Pancreas (tissue), 10 donors: ENCODE measurements at regions not wholly inside any gene's neighbourhood (a gene's known extent, or its start where the extent isn't known, plus 50 kb on each side); places are given as distances from the start of the nearest gene placed in this dataset.

Experiments
- ATAC-seq, 4 donors: fragments of 200-7000 bp; cut with Tn5 transposase; one replicate each; pipeline versions ENCODE4 v1.8.0 to v1.9.1; 2020; ENCODE audit warnings: mild to moderate bottlenecking in 4 of 4, moderate library complexity in 4 of 4
- DNase-seq, 6 donors: peaks; one replicate each; pipeline ENCODE4 v3.0.0-alpha.2; 2020
- FAIRE-seq: peaks from 2 replicates; lab custom pipeline; 2012; peaks lifted over from hg19 to GRCh38; lab: Jason Lieb, UNC
- H3K27ac ChIP-seq, 4 donors: fragments of 200-600 bp; sonication (generic); 1 replicate in 3 of 4; 2 replicates in 1 of 4; pipeline versions ENCODE4 v1.5.0 to v1.8.0; 2020
- H3K27me3 ChIP-seq, 4 donors: fragments of 200-600 bp; one replicate each; pipeline ENCODE4 v1.8.0; 2021
- H3K36me3 ChIP-seq, 3 donors: fragments of 200-600 bp; sonication (generic) in 1 of 3; one replicate each; pipeline versions ENCODE4 v1.5.0 to v1.8.0; 2020 to 2021
- H3K4me1 ChIP-seq, 3 donors: fragments of 200-600 bp; one replicate each; pipeline ENCODE4 v1.8.0; 2021
- H3K4me3 ChIP-seq, 4 donors: fragments of 200-600 bp; sonication (generic) in 2 of 4; one replicate each; pipeline versions ENCODE4 v1.5.0 to v1.8.0; 2020 to 2021
- H3K9me3 ChIP-seq, 4 donors: fragments of 200-600 bp; one replicate each; pipeline ENCODE4 v1.8.0; 2021
- CTCF ChIP-seq, 4 donors: fragments of 200-600 bp; sonication (generic) in 3 of 4; IDR thresholded peaks; one replicate each; pipeline versions ENCODE4 v1.5.0 to v1.8.0; 2021; ENCODE audit warnings: antibody characterized with exemption in 4 of 4
- WGBS, 2 donors: extraction: QIAGEN DNeasy Blood & Tissue Kit; methylation state at CpG; one replicate each; pipeline ENCODE4 v1.1.7; 2013; 5-methylcytosine and 5-hydroxymethylcytosine counted together
- intact Hi-C, 3 donors: fragments of 100-400 bp; cut with DNase I; formaldehyde crosslinking; loops; one replicate each; pipeline versions ENCODE4 v1.11.1 to v1.14.2; 2022
- donor health status: healthy with polysubstance abuse.
- donor health status: DM: no; HTN: no; CAD: no; lungs with moderate emphysema.
- donor health status: DM: no; HTN: no; CAD: no.
- donor health status: control.
- donor health status: control.
- donor health status: Bipolar disorder and iron deficiency.
- donor health status: DM: yes; HTN: yes; CAD: no.
- donor health status: DM: no; HTN: no; CAD: no.
- donor health status: DM: no; HTN: no; CAD: no.
- donor health status: DM: yes; HTN: yes; CAD: no.

- Histone ChIP-seq H3K4me1 (no peaks in the 10 kb centered on the region), H3K9me3 (no peaks in the 10 kb centered on the region), H3K27ac (no peak overlapping the region), H3K27me3 (no peaks in the 10 kb centered on the region), H3K36me3 (no peaks in the 10 kb centered on the region), H3K4me3 (no peak overlapping the region)
- WGBS, 2 donors, result 88 to 90% methylated on average over 1 of the region's 1 CpG
- FAIRE-seq, result no peak
- ATAC-seq, result no peak
- DNase-seq, result no peak
- intact Hi-C loops, result no loop called here
- TF ChIP-seq CTCF (IDR thresholded peaks at IDR 0.05), result no peak
Measured at GRCh38 chr18:27854631-27855030, 322.3 kb downstream of the CDH2 start.

GRCh38 chr18:27848336-27848735, 328.6 kb downstream of the CDH2 start:
- no peaks in the 10 kb centered on the region for H3K36me3 ChIP-seq
- no peak overlapping the region for H3K4me3 ChIP-seq
- no peak for ATAC-seq
- no peaks in the 10 kb centered on the region for H3K4me1 ChIP-seq
- WGBS, 2 donors, result 68 to 82% methylated on average over 4 of the region's 4 CpGs
- intact Hi-C loops, result no loop called here
- no peaks in the 10 kb centered on the region for H3K9me3 ChIP-seq
- no peak for TF ChIP-seq CTCF (IDR thresholded peaks at IDR 0.05)
- no peak overlapping the region for H3K27ac ChIP-seq
- H3K27me3 ChIP-seq, result no peaks in the 10 kb centered on the region
- DNase-seq, result no peak
- FAIRE-seq, result no peak

GRCh38 chr18:27847412-27847811, 329.5 kb downstream of the CDH2 start:
- H3K27ac ChIP-seq, result no peak overlapping the region
- no peak overlapping the region for H3K4me3 ChIP-seq
- intact Hi-C loops, result no loop called here
- DNase-seq, result no peak
- no peaks in the 10 kb centered on the region for H3K36me3 ChIP-seq
- H3K27me3 ChIP-seq, result no peaks in the 10 kb centered on the region
- TF ChIP-seq CTCF (IDR thresholded peaks at IDR 0.05), result no peak
- H3K9me3 ChIP-seq, result no peaks in the 10 kb centered on the region
- no peak for ATAC-seq
- FAIRE-seq, result no peak
- no peaks in the 10 kb centered on the region for H3K4me1 ChIP-seq
- WGBS, 2 donors, result 20 to 26% methylated on average over 4 of the region's 4 CpGs

DNA sequence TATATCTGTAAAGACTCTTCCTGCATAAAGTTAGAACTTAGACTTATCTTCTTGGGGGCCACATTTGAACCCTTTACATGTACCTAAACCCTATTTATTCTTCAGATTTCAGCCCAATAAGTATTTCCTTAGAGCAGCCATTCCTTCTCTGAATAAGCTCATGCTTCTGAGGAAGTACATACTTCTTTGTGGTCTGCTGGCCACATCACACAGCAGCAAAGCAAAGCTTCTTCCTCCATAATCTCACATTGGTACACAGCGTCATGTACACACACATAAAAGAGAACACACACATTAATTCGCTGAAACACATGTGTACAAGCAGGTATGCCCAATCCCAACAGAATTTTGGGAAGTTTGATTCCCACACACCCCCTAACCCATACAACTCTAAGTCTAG, 331.0 kb downstream of the CDH2 start:
- no peak for FAIRE-seq
- intact Hi-C loops, result no loop called here
- H3K4me1 ChIP-seq, result no peaks in the 10 kb centered on the region
- no peak overlapping the region for H3K4me3 ChIP-seq
- no peaks in the 10 kb centered on the region for H3K27me3 ChIP-seq
- no peak for DNase-seq
- no peak overlapping the region for H3K27ac ChIP-seq
- WGBS, 2 donors, result 56 to 65% methylated on average over 2 of the region's 2 CpGs
- ATAC-seq, result no peak
- no peak for TF ChIP-seq CTCF (IDR thresholded peaks at IDR 0.05)
- H3K36me3 ChIP-seq, result no peaks in the 10 kb centered on the region
- H3K9me3 ChIP-seq, result no peaks in the 10 kb centered on the region

GRCh38 chr18:27843783-27844777, 332.9 kb downstream of the CDH2 start:
- Histone ChIP-seq H3K9me3 (no peaks in the 10 kb centered on the region), H3K4me3 (no peak overlapping the region), H3K27me3 (no peaks in the 10 kb centered on the region), H3K36me3 (no peaks in the 10 kb centered on the region), H3K4me1 (no peaks in the 10 kb centered on the region), H3K27ac (no peak overlapping the region)
- FAIRE-seq, result no peak
- intact Hi-C loops, result no loop called here
- DNase-seq, result no peak
- no peak for TF ChIP-seq CTCF (IDR thresholded peaks at IDR 0.05)
- WGBS, 2 donors, result 18 to 20% methylated on average over 3 of the region's 3 CpGs
- ATAC-seq, result no peak
